ENCODE measurements at regions not wholly inside any gene's neighbourhood (a gene's known extent, or its start where the extent isn't known, plus 50 kb on each side); places are given as distances from the start of the nearest gene placed in this dataset.

DNA sequence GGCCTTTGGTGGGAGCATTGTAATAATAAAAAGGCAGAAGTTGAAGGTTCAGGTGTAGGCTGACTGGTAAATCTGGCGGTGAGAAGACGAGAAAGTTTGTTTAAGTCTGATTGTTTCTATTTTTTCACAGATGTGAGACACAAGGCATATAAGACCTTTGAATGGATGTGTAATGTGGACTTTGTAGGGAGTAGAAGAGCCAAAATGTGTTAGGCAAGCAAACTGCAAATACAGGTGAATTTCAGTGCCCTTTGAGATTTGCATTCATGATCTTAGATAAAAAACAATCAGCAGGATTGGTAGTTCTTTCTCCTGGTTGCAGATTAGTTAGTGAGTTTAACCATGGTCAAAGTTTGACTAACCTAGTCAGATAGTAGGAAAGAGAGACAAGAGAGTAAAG lies 238.9 kb downstream of the FRK start:
- DNase-seq (ENCODE audit: low read depth): no peak
- H3K4me3 ChIP-seq (ENCODE audit: low read depth, low read length): no peak overlapping the region
- TF ChIP-seq, protein P1, sequence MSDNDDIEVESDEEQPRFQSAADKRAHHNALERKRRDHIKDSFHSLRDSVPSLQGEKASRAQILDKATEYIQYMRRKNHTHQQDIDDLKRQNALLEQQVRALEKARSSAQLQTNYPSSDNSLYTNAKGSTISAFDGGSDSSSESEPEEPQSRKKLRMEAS (IDR thresholded peaks at IDR 0.05; ENCODE audit: low read depth, low read length): no peak
- no peak for TF ChIP-seq POLR2A (IDR thresholded peaks at IDR 0.05; ENCODE audit: extremely low read depth, insufficient read length)
- TF ChIP-seq MYC (IDR thresholded peaks at IDR 0.05; ENCODE audit: low read depth, low read length): no peak
- TF ChIP-seq, protein P2, sequence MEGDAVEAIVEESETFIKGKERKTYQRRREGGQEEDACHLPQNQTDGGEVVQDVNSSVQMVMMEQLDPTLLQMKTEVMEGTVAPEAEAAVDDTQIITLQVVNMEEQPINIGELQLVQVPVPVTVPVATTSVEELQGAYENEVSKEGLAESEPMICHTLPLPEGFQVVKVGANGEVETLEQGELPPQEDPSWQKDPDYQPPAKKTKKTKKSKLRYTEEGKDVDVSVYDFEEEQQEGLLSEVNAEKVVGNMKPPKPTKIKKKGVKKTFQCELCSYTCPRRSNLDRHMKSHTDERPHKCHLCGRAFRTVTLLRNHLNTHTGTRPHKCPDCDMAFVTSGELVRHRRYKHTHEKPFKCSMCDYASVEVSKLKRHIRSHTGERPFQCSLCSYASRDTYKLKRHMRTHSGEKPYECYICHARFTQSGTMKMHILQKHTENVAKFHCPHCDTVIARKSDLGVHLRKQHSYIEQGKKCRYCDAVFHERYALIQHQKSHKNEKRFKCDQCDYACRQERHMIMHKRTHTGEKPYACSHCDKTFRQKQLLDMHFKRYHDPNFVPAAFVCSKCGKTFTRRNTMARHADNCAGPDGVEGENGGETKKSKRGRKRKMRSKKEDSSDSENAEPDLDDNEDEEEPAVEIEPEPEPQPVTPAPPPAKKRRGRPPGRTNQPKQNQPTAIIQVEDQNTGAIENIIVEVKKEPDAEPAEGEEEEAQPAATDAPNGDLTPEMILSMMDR (IDR thresholded peaks at IDR 0.05; ENCODE audit: low read depth, low read length): no peak

DNA sequence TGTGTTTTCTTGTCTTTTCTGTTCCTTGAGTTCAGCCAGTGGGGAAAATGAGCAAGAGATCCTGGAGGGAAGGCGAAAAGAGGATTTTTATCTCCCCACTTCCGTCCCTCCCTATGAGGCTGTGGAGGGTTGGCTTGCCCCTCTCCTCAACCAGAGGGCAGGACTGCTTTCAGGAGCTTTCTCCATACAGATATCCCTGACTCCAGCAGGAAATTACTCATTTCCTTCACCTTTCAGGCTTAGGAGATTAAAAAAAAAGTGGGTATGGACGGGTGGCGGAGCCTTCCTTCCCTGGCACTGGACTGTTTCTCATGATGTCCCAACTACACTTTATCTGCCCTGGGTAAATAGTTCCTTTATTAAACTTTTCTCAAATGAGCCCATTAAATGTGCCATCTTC lies 241.2 kb downstream of the FRK start:
- no peak for TF ChIP-seq MYC (IDR thresholded peaks at IDR 0.05; ENCODE audit: low read depth, low read length)
- TF ChIP-seq, protein P1 (IDR thresholded peaks at IDR 0.05; ENCODE audit: low read depth, low read length): no peak
- TF ChIP-seq POLR2A (IDR thresholded peaks at IDR 0.05; ENCODE audit: extremely low read depth, insufficient read length): no peak
- TF ChIP-seq, protein P2 (IDR thresholded peaks at IDR 0.05; ENCODE audit: low read depth, low read length): no peak
- DNase-seq (ENCODE audit: low read depth): no peak
- H3K4me3 ChIP-seq (ENCODE audit: low read depth, low read length): no peak overlapping the region

DNA sequence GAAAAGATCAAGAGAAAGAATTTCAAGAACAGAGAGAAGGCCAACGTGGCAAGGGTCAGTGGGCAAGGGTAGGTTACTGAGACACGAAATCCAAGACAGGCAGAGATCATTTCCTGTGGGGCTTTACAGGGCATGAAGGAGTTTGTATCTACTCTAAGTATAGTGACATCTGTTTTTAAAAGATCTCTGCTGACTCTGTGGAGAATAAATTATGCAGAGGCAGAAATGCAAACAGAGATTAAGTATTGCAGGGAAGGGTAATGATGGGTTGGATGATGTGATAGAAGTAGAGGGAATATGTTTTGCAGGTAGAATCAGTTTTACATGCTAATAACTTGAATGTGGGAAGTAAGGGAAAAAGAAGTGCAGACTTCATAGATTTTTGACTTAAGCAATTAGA lies 243.5 kb downstream of the FRK start:
- H3K4me3 ChIP-seq (ENCODE audit: low read depth, low read length): no peak overlapping the region
- DNase-seq (ENCODE audit: low read depth): no peak
- TF ChIP-seq, protein P1 (IDR thresholded peaks at IDR 0.05; ENCODE audit: low read depth, low read length): no peak
- TF ChIP-seq MYC (IDR thresholded peaks at IDR 0.05; ENCODE audit: low read depth, low read length): no peak
- no peak for TF ChIP-seq POLR2A (IDR thresholded peaks at IDR 0.05; ENCODE audit: extremely low read depth, insufficient read length)
- TF ChIP-seq, protein P2 (IDR thresholded peaks at IDR 0.05; ENCODE audit: low read depth, low read length): no peak

DNA sequence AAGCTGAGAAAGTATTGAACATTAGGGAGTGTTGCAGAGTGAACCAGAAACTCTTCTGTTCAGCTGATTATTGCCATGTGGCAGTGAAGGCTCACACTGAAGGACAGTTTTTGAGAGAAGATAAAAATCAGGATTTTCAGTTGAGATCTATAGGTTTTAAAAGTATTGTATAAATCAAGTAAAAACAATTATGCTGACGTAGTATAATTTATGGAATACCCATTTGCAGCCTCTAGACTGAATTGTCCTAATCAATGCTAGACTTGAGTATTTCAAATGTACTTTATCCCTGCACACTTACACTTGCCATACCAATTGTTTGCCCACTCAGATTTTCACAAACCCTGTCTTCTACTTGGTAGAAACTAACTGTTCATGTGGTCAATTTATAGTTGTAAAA lies 245.8 kb downstream of the FRK start:
- TF ChIP-seq, protein P1 (IDR thresholded peaks at IDR 0.05; ENCODE audit: low read depth, low read length): no peak
- no peak for TF ChIP-seq POLR2A (IDR thresholded peaks at IDR 0.05; ENCODE audit: extremely low read depth, insufficient read length)
- TF ChIP-seq, protein P2 (IDR thresholded peaks at IDR 0.05; ENCODE audit: low read depth, low read length): no peak
- DNase-seq (ENCODE audit: low read depth): no peak
- no peak overlapping the region for H3K4me3 ChIP-seq (ENCODE audit: low read depth, low read length)

DNA sequence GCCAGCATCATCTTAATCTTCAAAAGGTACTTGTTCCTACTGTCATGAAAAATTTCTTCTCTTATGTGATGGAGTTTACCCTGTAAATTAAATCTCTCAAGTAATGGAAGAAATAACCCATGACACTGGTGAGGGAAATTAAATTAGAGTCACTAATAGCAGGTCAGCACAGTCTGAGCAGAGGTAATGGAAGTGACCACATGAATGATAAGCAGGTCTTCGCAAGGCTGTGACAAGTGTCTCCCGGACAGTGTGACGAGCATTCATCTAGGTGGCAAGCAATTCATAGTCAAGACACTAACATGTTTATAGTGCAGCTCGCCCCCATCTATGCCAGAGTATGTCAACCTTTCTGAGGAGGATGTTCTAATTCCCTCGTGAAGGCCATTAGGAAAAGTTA lies 249.2 kb downstream of the FRK start:
- TF ChIP-seq, protein P1 (IDR thresholded peaks at IDR 0.05; ENCODE audit: low read depth, low read length): no peak
- TF ChIP-seq, protein P2 (IDR thresholded peaks at IDR 0.05; ENCODE audit: low read depth, low read length): no peak
- TF ChIP-seq MYC (IDR thresholded peaks at IDR 0.05; ENCODE audit: low read depth, low read length) (no peak), POLR2A (IDR thresholded peaks at IDR 0.05; ENCODE audit: extremely low read depth, insufficient read length) (no peak)
- no peak for DNase-seq (ENCODE audit: low read depth)
- no peak overlapping the region for H3K4me3 ChIP-seq (ENCODE audit: low read depth, low read length)

DNA sequence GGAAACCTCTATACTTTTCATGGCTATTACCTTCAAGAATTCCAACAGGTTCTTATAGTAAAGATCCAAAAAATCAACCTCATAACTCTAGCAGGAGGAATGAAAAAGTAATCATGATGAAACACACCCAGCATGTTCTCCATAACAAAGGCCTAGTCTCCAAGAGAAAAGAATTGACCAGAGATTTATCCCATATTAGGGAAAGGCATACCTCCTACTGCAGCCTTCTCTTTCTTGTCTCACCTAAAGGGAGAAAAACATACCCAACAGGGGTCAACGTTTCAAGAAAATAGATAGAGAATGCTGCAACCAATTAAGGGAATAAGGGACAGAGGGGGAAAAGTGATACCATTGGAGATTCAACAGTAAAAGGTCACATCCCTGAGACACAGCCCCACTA lies 262.5 kb downstream of the FRK start:
- no peak for DNase-seq (ENCODE audit: low read depth)
- no peak overlapping the region for H3K4me3 ChIP-seq (ENCODE audit: low read depth, low read length)
- TF ChIP-seq, protein P1 (IDR thresholded peaks at IDR 0.05; ENCODE audit: low read depth, low read length): no peak
- TF ChIP-seq POLR2A (IDR thresholded peaks at IDR 0.05; ENCODE audit: extremely low read depth, insufficient read length) (no peak), MYC (IDR thresholded peaks at IDR 0.05; ENCODE audit: low read depth, low read length) (no peak)
- TF ChIP-seq, protein P2 (IDR thresholded peaks at IDR 0.05; ENCODE audit: low read depth, low read length): no peak

Measured in NB4 (cell line).